ENCODE measurements at regions not wholly inside any gene's neighbourhood (a gene's known extent, or its start where the extent isn't known, plus 50 kb on each side); places are given as distances from the start of the nearest gene placed in this dataset.

DNA sequence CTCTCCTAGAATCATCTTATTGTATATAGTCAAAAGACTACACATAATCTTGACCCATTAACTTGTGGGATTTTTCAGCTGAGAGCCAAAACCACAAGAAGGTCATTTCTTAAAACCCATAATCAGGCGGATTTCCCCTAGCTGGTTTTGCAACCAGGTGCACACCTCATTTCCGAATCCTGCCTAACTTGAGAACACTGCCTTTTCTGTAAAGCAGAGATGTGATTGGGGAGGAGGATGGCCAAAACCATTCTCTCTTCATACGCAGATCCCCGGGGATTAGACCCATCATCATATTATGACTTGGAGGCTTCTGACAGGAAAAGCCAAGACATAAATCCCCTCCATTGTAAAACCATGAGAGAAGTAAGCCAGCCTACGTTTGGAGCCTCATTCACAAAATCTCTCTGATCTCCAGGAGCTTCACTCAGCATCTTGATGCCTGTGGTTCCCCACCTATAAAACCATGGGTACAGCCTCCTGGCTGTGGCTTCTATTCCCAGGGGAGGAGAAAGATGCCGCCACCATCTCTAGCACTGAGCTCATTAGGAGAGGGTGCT is 191.3 kb downstream of the KIF18A start:
- H3K27ac ChIP-seq, result no peak overlapping the region
- FAIRE-seq (no peak), DNase-seq (no peak), ATAC-seq (no peak)
- H3K36me3 ChIP-seq, result no peaks in the 10 kb centered on the region
- no peaks in the 10 kb centered on the region for H3K9me3 ChIP-seq
- intact Hi-C loops (cut with DNase I), result no loop called here
- H3K27me3 ChIP-seq, result no peaks in the 10 kb centered on the region
- H3K4me1 ChIP-seq, result no peaks in the 10 kb centered on the region
- no peak overlapping the region for H3K4me3 ChIP-seq
- TF ChIP-seq, protein P1, sequence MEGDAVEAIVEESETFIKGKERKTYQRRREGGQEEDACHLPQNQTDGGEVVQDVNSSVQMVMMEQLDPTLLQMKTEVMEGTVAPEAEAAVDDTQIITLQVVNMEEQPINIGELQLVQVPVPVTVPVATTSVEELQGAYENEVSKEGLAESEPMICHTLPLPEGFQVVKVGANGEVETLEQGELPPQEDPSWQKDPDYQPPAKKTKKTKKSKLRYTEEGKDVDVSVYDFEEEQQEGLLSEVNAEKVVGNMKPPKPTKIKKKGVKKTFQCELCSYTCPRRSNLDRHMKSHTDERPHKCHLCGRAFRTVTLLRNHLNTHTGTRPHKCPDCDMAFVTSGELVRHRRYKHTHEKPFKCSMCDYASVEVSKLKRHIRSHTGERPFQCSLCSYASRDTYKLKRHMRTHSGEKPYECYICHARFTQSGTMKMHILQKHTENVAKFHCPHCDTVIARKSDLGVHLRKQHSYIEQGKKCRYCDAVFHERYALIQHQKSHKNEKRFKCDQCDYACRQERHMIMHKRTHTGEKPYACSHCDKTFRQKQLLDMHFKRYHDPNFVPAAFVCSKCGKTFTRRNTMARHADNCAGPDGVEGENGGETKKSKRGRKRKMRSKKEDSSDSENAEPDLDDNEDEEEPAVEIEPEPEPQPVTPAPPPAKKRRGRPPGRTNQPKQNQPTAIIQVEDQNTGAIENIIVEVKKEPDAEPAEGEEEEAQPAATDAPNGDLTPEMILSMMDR (IDR thresholded peaks at IDR 0.05), result no peak
- WGBS, 2 donors, result 75 to 82% methylated on average over 6 of the region's 6 CpGs

DNA sequence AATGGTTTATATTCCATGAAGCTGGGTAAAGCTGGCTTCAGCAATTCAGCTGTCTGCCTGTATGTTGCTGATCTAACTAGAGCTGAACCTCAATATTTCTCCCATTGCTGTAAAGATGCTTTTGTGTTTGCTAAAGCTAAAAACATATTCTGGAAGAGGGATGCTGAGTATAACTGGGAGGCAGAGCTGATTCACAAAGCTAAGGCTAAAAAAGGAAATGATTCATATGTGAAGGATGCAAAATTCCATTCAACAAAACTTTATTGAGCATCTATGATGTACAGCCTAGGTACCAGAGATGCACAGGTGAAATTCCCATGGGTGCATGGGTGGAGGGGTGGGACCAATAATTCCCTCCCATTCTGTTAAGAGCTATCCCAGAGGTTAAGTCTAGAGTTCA is 193.9 kb downstream of the KIF18A start:
- no peak overlapping the region for H3K4me3 ChIP-seq
- no peaks in the 10 kb centered on the region for H3K27me3 ChIP-seq
- TF ChIP-seq, protein P1 (IDR thresholded peaks at IDR 0.05), result no peak
- H3K4me1 ChIP-seq, result no peaks in the 10 kb centered on the region
- H3K27ac ChIP-seq, result no peak overlapping the region
- H3K9me3 ChIP-seq, result no peaks in the 10 kb centered on the region
- no peaks in the 10 kb centered on the region for H3K36me3 ChIP-seq
- ATAC-seq, result no peak
- no peak for FAIRE-seq
- intact Hi-C loops (cut with DNase I), result no loop called here
- no peak for DNase-seq

DNA sequence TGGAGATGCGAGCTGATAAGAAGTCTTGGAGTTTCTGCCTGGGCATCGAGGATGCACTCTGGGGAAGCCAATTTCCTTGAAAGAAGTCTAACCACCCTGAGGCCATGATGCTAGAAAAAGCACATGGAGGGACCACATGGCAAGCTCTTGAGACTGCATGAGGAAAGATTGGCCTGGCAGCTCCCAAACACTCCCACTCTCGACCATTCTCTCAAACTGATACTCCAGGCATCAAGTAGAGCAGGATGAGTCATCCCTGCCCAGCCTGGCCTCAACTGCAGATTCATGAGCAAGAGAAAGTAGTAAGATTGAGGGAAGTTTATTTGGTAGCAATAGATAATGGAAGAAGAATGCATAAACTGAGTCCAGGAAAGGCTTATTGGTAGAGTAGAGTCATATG is 194.3 kb downstream of the KIF18A start:
- DNase-seq (no peak), ATAC-seq (no peak), FAIRE-seq (no peak)
- Histone ChIP-seq H3K9me3 (no peaks in the 10 kb centered on the region), H3K36me3 (no peaks in the 10 kb centered on the region), H3K27ac (no peak overlapping the region), H3K27me3 (no peaks in the 10 kb centered on the region), H3K4me3 (no peak overlapping the region), H3K4me1 (no peaks in the 10 kb centered on the region)
- 61 to 75% methylated on average over 3 of the region's 3 CpGs for WGBS, 2 donors
- TF ChIP-seq, protein P1 (IDR thresholded peaks at IDR 0.05), result no peak
- intact Hi-C loops (cut with DNase I), result no loop called here

DNA sequence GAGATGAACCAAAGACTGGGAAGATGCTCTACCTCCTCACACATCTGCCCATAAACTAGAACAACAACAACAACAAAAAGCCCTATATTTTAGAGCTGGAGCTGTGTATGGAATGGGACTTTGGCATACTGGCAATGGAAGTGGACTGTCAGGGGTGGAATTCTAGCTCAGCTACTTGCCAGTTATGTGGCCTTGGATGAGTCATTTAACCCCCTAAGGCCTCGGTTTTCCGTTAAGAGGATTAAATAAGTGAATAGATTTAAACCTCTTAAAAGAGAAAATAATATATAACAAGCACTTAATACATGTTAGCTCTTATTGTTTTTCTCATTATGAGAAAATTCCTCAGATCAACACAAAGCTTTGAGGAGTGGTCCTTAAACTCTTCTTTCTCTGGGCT is 195.0 kb downstream of the KIF18A start:
- TF ChIP-seq, protein P1 (IDR thresholded peaks at IDR 0.05), result no peak
- no peaks in the 10 kb centered on the region for H3K36me3 ChIP-seq
- WGBS, 2 donors, result 44 to 51% methylated on average over 2 of the region's 2 CpGs
- H3K27me3 ChIP-seq, result no peaks in the 10 kb centered on the region
- H3K9me3 ChIP-seq, result no peaks in the 10 kb centered on the region
- no peak overlapping the region for H3K4me3 ChIP-seq
- DNase-seq (no peak), ATAC-seq (no peak), FAIRE-seq (no peak)
- H3K27ac ChIP-seq, result no peak overlapping the region
- intact Hi-C loops (cut with DNase I), result no loop called here
- H3K4me1 ChIP-seq, result no peaks in the 10 kb centered on the region

DNA sequence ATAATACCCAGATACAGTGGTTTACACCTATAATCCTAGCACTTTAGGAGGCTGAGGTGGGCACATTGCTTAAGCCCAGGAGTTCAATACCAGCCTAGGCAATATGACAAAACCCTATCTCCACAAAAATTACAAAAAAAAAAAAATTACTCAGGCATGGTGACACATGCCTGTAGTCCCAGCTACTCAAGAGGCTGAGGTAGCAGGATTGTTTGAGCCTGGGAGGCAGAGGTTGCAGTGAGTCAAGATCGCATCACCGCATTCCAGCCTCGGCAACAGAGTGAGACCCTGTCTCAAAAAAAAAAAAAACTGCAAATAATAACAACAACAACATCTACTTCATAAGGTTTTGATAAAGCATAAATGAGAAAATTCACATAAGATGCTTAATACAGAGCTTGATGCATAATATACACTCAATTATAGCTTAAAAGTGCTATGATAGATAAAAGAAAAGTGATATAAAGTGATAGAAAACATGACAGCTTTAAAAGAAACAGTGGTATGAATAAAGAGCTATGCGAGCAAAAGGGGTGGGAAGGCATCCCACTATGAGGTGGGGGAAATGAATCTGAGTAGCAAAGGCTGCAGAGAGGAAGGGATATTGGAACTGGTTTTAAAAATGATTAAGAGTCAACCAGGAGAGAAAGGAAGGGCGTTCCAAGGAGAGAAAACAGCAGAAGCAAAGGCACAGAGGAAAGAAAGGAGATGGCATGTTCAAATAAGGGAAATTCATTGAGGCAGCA is 197.6 kb downstream of the KIF18A start:
- no peak for FAIRE-seq
- no peaks in the 10 kb centered on the region for H3K27me3 ChIP-seq

More for the DNA sequence above, 197.6 kb downstream of the KIF18A start:
- Histone ChIP-seq H3K36me3 (no peaks in the 10 kb centered on the region), H3K4me3 (no peak overlapping the region), H3K27ac (no peak overlapping the region), H3K4me1 (no peaks in the 10 kb centered on the region), H3K9me3 (no peaks in the 10 kb centered on the region)
- DNase-seq (no peak), ATAC-seq (no peak)
- WGBS, 2 donors, result 75 to 79% methylated on average over 5 of the region's 5 CpGs
- intact Hi-C loops (cut with DNase I), result no loop called here
- TF ChIP-seq, protein P1 (IDR thresholded peaks at IDR 0.05), result no peak
